Endodermal cell (in vitro differentiated cells): ENCODE measurements at regions not wholly inside any gene's neighbourhood (a gene's known extent, or its start where the extent isn't known, plus 50 kb on each side); places are given as distances from the start of the nearest gene placed in this dataset.

ENCODE experiments used
- DNase-seq: peaks from one replicate; pipeline ENCODE4 v3.0.0-alpha.2; 2017
- H3K27ac ChIP-seq: 2 replicates; pipeline ENCODE4 v1.5.1; 2013; ENCODE audit warnings: mild to moderate bottlenecking, low read depth, low read length, moderate library complexity
- H3K27me3 ChIP-seq: 2 replicates; pipeline ENCODE4 v1.6.1; 2013; ENCODE audit warnings: mild to moderate bottlenecking, low read length, moderate library complexity; ENCODE audit not compliant: insufficient read depth, control insufficient read depth, poor library complexity, severe bottlenecking
- H3K36me3 ChIP-seq: 2 replicates; pipeline ENCODE4 v1.7.0; 2013; ENCODE audit warnings: mild to moderate bottlenecking, low read length, moderate library complexity; ENCODE audit not compliant: control insufficient read depth, insufficient read depth
- H3K4me1 ChIP-seq: one replicate; pipeline ENCODE4 v1.7.0; 2013; ENCODE audit warnings: low read length; ENCODE audit not compliant: control insufficient read depth, insufficient read depth
- H3K4me3 ChIP-seq: 2 replicates; pipeline ENCODE4 v1.5.1; 2013; ENCODE audit warnings: mild to moderate bottlenecking, low read length, moderate library complexity
- H3K9ac ChIP-seq: 2 replicates; pipeline ENCODE4 v1.6.1; 2013; ENCODE audit warnings: mild to moderate bottlenecking, low read length, moderate library complexity; ENCODE audit not compliant: poor library complexity, severe bottlenecking; ENCODE audit errors: extremely low read depth
- H3K9me3 ChIP-seq: 2 replicates; pipeline ENCODE4 v1.6.1; 2013; ENCODE audit warnings: mild to moderate bottlenecking, low read length, moderate library complexity; ENCODE audit not compliant: control insufficient read depth
- H3K27ac Mint-ChIP-seq: 2 replicates; pipeline ENCODE4 v1.8.0; 2020; ENCODE audit warnings: mixed read lengths
- H3K27me3 Mint-ChIP-seq: 2 replicates; pipeline ENCODE4 v1.8.0; 2021; ENCODE audit warnings: mild to moderate bottlenecking, mixed read lengths; ENCODE audit not compliant: insufficient read depth
- H3K36me3 Mint-ChIP-seq: 2 replicates; pipeline ENCODE4 v1.8.0; 2020; ENCODE audit warnings: low read depth, mixed read lengths
- H3K4me1 Mint-ChIP-seq: 2 replicates; pipeline ENCODE4 v1.8.0; 2020; ENCODE audit warnings: mixed read lengths
- H3K4me3 Mint-ChIP-seq: 2 replicates; pipeline ENCODE4 v1.8.0; 2020; ENCODE audit warnings: mild to moderate bottlenecking, moderate library complexity, mixed read lengths
- H3K9me3 Mint-ChIP-seq: 2 replicates; pipeline ENCODE4 v1.8.0; 2020; ENCODE audit warnings: mild to moderate bottlenecking, mixed read lengths
- WGBS, 2 experiments: methylation state at CpG; one replicate each; pipeline versions ENCODE4 v1.1.5 to v1.1.7; 2013; ENCODE audit warnings: missing lambda C conversion rate in 2 of 2, mixed read lengths in 1 of 2; ENCODE audit not compliant: insufficient coverage in 1 of 2, insufficient read length in 1 of 2; 5-methylcytosine and 5-hydroxymethylcytosine counted together
- TF ChIP-seq, protein P1 (sequence below): fragments of 200-600 bp; sonication (generic); conservative IDR thresholded peaks from 2 replicates; pipeline ENCODE4 v1.5.0; 2021; ENCODE audit warnings: antibody characterized with exemption, mild to moderate bottlenecking

DNA sequence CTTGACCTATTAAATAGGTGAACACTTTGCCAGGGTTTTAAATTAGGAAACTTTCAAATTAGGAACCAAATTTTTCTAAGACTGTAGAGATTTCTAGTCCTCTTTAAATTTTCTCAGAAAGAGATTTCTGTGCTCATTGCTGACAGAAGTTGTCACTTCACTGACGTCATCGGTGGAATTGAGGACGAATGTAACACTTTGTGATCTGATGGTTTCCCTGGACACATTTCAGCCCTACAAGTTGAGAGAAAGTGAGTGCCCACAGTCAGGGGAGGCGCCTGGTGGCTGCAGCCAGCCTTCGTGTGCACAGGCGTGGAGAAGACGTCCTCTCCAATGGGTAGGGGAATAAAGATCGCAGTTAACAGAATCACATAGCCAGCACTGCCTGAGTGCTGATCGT, 396.5 kb upstream of the TSHZ3 start:
- Histone ChIP-seq H3K36me3 (no peaks in the 10 kb centered on the region), H3K27me3 (no peaks in the 10 kb centered on the region), H3K4me3 (no peak overlapping the region), H3K9ac (no peak overlapping the region), H3K4me1 (no peaks in the 10 kb centered on the region), H3K27ac (no peak overlapping the region), H3K9me3 (no peaks in the 10 kb centered on the region)
- no peaks in the 10 kb centered on the region for H3K9me3 Mint-ChIP-seq
- no peak overlapping the region for H3K4me3 Mint-ChIP-seq
- H3K4me1 Mint-ChIP-seq, result no peaks in the 10 kb centered on the region
- DNase-seq, result no peak
- H3K27me3 Mint-ChIP-seq, result no peaks in the 10 kb centered on the region
- 88 to 93% methylated on average over 8 to 9 of the region's 9 CpGs for WGBS, 2 experiments
- H3K36me3 Mint-ChIP-seq, result no peaks in the 10 kb centered on the region
- H3K27ac Mint-ChIP-seq, result no peak overlapping the region
- TF ChIP-seq, protein P1, sequence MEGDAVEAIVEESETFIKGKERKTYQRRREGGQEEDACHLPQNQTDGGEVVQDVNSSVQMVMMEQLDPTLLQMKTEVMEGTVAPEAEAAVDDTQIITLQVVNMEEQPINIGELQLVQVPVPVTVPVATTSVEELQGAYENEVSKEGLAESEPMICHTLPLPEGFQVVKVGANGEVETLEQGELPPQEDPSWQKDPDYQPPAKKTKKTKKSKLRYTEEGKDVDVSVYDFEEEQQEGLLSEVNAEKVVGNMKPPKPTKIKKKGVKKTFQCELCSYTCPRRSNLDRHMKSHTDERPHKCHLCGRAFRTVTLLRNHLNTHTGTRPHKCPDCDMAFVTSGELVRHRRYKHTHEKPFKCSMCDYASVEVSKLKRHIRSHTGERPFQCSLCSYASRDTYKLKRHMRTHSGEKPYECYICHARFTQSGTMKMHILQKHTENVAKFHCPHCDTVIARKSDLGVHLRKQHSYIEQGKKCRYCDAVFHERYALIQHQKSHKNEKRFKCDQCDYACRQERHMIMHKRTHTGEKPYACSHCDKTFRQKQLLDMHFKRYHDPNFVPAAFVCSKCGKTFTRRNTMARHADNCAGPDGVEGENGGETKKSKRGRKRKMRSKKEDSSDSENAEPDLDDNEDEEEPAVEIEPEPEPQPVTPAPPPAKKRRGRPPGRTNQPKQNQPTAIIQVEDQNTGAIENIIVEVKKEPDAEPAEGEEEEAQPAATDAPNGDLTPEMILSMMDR, result no peak

DNA sequence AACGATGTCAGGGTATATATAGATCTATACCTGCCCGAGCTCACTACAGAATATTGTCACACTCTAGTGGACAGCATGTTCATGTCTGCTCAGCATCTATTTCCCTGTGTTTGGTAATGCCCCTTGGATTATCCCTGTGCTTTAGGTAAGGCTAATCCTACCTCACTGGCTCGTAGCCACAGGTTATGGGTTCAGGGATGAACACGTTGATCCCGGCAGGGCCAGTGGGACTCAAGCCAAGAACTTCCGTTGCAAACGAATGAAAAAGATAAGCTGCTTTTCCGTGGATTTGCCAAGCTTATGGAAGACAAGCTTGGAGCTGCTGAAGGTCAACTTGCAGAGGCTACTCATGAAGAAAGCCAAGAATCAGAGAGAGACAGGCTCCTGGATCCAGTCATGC, 400.0 kb upstream of the TSHZ3 start:
- Mint-ChIP-seq H3K27me3 (no peaks in the 10 kb centered on the region), H3K36me3 (no peaks in the 10 kb centered on the region), H3K9me3 (no peaks in the 10 kb centered on the region), H3K4me3 (no peak overlapping the region), H3K27ac (no peak overlapping the region), H3K4me1 (no peaks in the 10 kb centered on the region)
- H3K4me3 ChIP-seq, result no peak overlapping the region
- DNase-seq, result no peak
- TF ChIP-seq, protein P1, result no peak
- H3K9me3 ChIP-seq, result no peaks in the 10 kb centered on the region
- no peak overlapping the region for H3K27ac ChIP-seq
- 88 to 94% methylated on average over 7 to 8 of the region's 8 CpGs for WGBS, 2 experiments
- H3K4me1 ChIP-seq, result no peaks in the 10 kb centered on the region
- no peaks in the 10 kb centered on the region for H3K27me3 ChIP-seq
- no peaks in the 10 kb centered on the region for H3K36me3 ChIP-seq
- no peak overlapping the region for H3K9ac ChIP-seq

DNA sequence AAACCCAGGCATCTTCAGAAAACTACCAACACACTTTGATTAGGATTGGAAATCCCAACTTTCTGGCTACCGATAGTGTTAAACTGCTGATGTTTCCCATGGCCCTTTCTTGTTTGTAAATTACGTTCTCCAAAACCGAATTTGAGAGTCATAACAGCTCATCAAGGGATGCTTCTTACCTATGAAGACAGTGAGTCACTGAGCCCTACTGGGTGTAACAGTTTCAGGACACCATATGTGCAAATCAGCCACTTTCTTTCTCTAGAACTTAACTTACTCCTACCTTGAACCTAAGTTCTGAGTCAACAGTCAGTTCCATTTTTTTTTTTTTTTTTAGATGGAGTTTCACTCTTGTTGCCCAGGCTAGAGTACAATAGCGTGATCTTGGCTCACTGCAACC, 410.1 kb upstream of the TSHZ3 start:
- H3K36me3 ChIP-seq, result no peaks in the 10 kb centered on the region

More for the DNA sequence above, 410.1 kb upstream of the TSHZ3 start:
- Histone ChIP-seq H3K27me3 (no peaks in the 10 kb centered on the region), H3K4me1 (no peaks in the 10 kb centered on the region), H3K27ac (no peak overlapping the region), H3K9ac (no peak overlapping the region), H3K4me3 (no peak overlapping the region), H3K9me3 (no peaks in the 10 kb centered on the region)
- no peak for DNase-seq
- no peak overlapping the region for H3K4me3 Mint-ChIP-seq
- no peak overlapping the region for H3K27ac Mint-ChIP-seq
- H3K4me1 Mint-ChIP-seq, result no peaks in the 10 kb centered on the region
- WGBS, 2 experiments, result 92% methylated on average over 4 of the region's 4 CpGs
- TF ChIP-seq, protein P1, result no peak
- no peaks in the 10 kb centered on the region for H3K27me3 Mint-ChIP-seq
- peaks cover 6% of the 10 kb centered on the region for H3K9me3 Mint-ChIP-seq
- H3K36me3 Mint-ChIP-seq, result no peaks in the 10 kb centered on the region
